ENCODE measurements at regions not wholly inside any gene's neighbourhood (a gene's known extent, or its start where the extent isn't known, plus 50 kb on each side); places are given as distances from the start of the nearest gene placed in this dataset.

DNA sequence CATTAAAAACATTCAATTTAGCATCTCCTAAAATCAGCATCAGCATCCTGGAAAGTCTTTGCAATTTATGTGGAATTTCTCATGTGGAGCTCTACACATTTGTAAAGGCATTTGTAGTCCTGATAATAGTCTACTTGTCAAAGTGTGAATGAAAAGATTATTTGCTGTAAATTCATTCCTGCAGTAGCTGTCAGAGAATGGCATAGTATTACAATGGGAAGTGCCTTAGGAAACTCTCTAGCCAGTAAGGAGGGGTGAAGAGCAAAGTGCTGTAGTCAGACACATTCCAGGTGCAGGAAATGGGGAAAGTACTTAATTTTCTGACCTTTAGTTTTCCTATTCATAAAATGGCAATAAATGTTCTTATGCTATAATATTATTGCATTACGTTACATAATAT, 627.9 kb downstream of the KCTD16 start:
- H3K9me3 ChIP-seq (ENCODE audit: control insufficient read depth in 2 of 3, low read length in 3 of 3), result no peaks in the 10 kb centered on the region
- no peaks in the 10 kb centered on the region for H3K27me3 Mint-ChIP-seq
- H3K27ac ChIP-seq (ENCODE audit: low read depth, low read length), result no peak overlapping the region
- no peak overlapping the region for H3K4me3 Mint-ChIP-seq
- ChIA-PET CTCF (no interaction called here), POLR2A (no interaction called here)
- H3K4me3 ChIP-seq (ENCODE audit: low read length), result no peak overlapping the region
- H3K4me1 ChIP-seq (ENCODE audit: control insufficient read depth in 2 of 2, insufficient read depth in 2 of 2, low read length in 2 of 2), result no peaks in the 10 kb centered on the region
- no peak overlapping the region for H3K27ac Mint-ChIP-seq
- peaks cover 0 to 11% (median 6%) of the 10 kb centered on the region in 11 donors for H3K9me3 Mint-ChIP-seq
- no peaks in the 10 kb centered on the region for H3K36me3 ChIP-seq (ENCODE audit: control insufficient read depth in 2 of 3, insufficient read depth in 3 of 3, low read length in 3 of 3)
- H3K27me3 ChIP-seq (ENCODE audit: control insufficient read depth in 2 of 2, insufficient read depth in 2 of 2, low read length in 2 of 2), result no peaks in the 10 kb centered on the region
- no peak for ATAC-seq
- intact Hi-C loops (cut with micrococcal nuclease), result no loop called here
- H3K4me1 Mint-ChIP-seq, result no peaks in the 10 kb centered on the region
- no peak for DNase-seq
- no peaks in the 10 kb centered on the region for H3K36me3 Mint-ChIP-seq

DNA sequence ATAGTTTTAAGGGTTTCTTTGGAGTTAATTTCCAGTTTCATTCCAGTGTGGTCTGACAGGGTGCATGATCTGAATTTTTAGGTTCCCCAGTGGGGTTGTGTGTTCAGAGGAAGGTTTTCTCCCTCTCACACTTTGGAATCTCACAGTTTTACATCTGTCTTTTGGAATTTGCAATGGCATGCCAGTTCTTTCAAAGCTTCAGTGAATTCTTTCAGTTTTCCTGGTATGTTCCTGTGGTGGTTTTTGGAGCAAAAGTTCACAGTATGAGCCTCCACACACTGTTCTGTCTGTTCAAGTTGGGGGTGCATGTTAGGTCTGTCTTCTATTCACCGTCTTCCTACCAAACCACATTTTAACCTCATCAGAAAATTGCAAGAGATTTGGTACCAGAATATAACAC, 624.2 kb downstream of the KCTD16 start:
- ChIA-PET CTCF (no interaction called here), POLR2A (no interaction called here)
- H3K27ac Mint-ChIP-seq, result no peak overlapping the region
- H3K4me3 Mint-ChIP-seq, result no peak overlapping the region
- H3K9me3 ChIP-seq (ENCODE audit: control insufficient read depth in 2 of 3, low read length in 3 of 3), result no peaks in the 10 kb centered on the region
- H3K9me3 Mint-ChIP-seq, result peaks cover 1 to 23% (median 6%) of the 10 kb centered on the region in 11 donors
- no peak overlapping the region for H3K27ac ChIP-seq (ENCODE audit: low read depth, low read length)
- H3K4me3 ChIP-seq (ENCODE audit: low read length), result no peak overlapping the region
- ATAC-seq (no peak), DNase-seq (no peak)
- intact Hi-C loops (cut with micrococcal nuclease), result no loop called here
- no peaks in the 10 kb centered on the region for H3K36me3 Mint-ChIP-seq
- H3K36me3 ChIP-seq (ENCODE audit: control insufficient read depth in 2 of 3, insufficient read depth in 3 of 3, low read length in 3 of 3), result no peaks in the 10 kb centered on the region
- H3K4me1 Mint-ChIP-seq, result no peaks in the 10 kb centered on the region
- H3K27me3 ChIP-seq (ENCODE audit: control insufficient read depth in 2 of 2, insufficient read depth in 2 of 2, low read length in 2 of 2), result no peaks in the 10 kb centered on the region
- H3K4me1 ChIP-seq (ENCODE audit: control insufficient read depth in 2 of 2, insufficient read depth in 2 of 2, low read length in 2 of 2), result no peaks in the 10 kb centered on the region
- no peaks in the 10 kb centered on the region for H3K27me3 Mint-ChIP-seq

DNA sequence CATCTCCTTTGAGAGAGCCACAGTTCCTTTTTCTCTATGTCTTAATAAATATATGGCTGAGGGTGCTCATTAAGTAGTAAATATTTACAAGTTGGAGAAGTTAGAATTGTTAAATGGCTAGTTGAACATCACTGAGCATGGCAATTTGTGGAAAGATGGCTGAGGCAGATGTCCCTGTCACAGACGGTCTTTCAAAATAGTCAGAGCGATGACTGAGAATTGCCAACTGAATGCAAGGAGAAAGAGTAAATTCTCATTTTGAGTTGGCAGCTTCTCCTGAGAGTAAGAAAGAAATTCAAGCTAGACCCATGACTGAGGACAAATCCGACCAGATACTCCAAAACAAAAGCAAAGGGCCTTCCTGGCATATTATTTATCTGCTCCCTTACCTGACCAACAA, 617.9 kb downstream of the KCTD16 start:
- Histone ChIP-seq H3K4me3 (ENCODE audit: low read length) (no peak overlapping the region), H3K27ac (ENCODE audit: low read depth, low read length) (no peak overlapping the region), H3K4me1 (ENCODE audit: control insufficient read depth in 2 of 2, insufficient read depth in 2 of 2, low read length in 2 of 2) (no peaks in the 10 kb centered on the region), H3K9me3 (ENCODE audit: control insufficient read depth in 2 of 3, low read length in 3 of 3) (no peaks in the 10 kb centered on the region), H3K36me3 (ENCODE audit: control insufficient read depth in 2 of 3, insufficient read depth in 3 of 3, low read length in 3 of 3) (no peaks in the 10 kb centered on the region), H3K27me3 (ENCODE audit: control insufficient read depth in 2 of 2, insufficient read depth in 2 of 2, low read length in 2 of 2) (no peaks in the 10 kb centered on the region)
- ChIA-PET POLR2A (no interaction called here), CTCF (no interaction called here)
- H3K9me3 Mint-ChIP-seq, result peaks cover 0 to 28% (median 3%) of the 10 kb centered on the region in 11 donors
- no peak overlapping the region for H3K27ac Mint-ChIP-seq
- no peak overlapping the region for H3K4me3 Mint-ChIP-seq
- H3K36me3 Mint-ChIP-seq, result no peaks in the 10 kb centered on the region
- ATAC-seq, result no peak
- no peaks in the 10 kb centered on the region for H3K27me3 Mint-ChIP-seq
- no peak for DNase-seq
- H3K4me1 Mint-ChIP-seq, result no peaks in the 10 kb centered on the region
- intact Hi-C loops (cut with micrococcal nuclease), result no loop called here

DNA sequence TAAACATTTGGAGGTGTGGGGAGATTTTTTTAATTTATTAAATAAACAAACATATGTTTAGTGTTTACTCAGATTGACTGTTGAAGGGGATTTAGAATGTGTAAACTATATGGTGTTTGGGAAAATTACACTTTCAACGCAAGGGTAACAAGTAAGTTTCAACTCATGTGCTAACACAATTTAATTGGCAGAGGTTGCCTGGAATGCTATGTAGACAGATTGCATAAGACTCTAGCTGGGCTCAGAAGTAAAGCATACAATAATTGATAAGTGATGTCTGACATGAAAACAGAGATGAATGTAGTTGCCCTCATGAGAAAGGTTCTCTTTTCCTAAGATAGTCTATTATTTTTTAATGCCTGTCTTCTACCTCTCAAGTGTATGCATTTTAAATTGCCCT, 617.4 kb downstream of the KCTD16 start:
- no peaks in the 10 kb centered on the region for H3K9me3 ChIP-seq (ENCODE audit: control insufficient read depth in 2 of 3, low read length in 3 of 3)
- H3K27me3 Mint-ChIP-seq, result no peaks in the 10 kb centered on the region
- no peaks in the 10 kb centered on the region for H3K4me1 Mint-ChIP-seq
- peaks cover 0 to 25% (median 3%) of the 10 kb centered on the region in 11 donors for H3K9me3 Mint-ChIP-seq
- H3K27ac ChIP-seq (ENCODE audit: low read depth, low read length), result no peak overlapping the region
- no peak overlapping the region for H3K27ac Mint-ChIP-seq
- ATAC-seq (no peak), DNase-seq (no peak)
- H3K4me3 Mint-ChIP-seq, result no peak overlapping the region
- H3K4me1 ChIP-seq (ENCODE audit: control insufficient read depth in 2 of 2, insufficient read depth in 2 of 2, low read length in 2 of 2), result no peaks in the 10 kb centered on the region
- H3K36me3 ChIP-seq (ENCODE audit: control insufficient read depth in 2 of 3, insufficient read depth in 3 of 3, low read length in 3 of 3), result no peaks in the 10 kb centered on the region
- intact Hi-C loops (cut with micrococcal nuclease), result no loop called here
- CTCF ChIA-PET, result no interaction called here
- no peaks in the 10 kb centered on the region for H3K36me3 Mint-ChIP-seq
- POLR2A ChIA-PET, result no interaction called here
- no peak overlapping the region for H3K4me3 ChIP-seq (ENCODE audit: low read length)
- H3K27me3 ChIP-seq (ENCODE audit: control insufficient read depth in 2 of 2, insufficient read depth in 2 of 2, low read length in 2 of 2), result no peaks in the 10 kb centered on the region

DNA sequence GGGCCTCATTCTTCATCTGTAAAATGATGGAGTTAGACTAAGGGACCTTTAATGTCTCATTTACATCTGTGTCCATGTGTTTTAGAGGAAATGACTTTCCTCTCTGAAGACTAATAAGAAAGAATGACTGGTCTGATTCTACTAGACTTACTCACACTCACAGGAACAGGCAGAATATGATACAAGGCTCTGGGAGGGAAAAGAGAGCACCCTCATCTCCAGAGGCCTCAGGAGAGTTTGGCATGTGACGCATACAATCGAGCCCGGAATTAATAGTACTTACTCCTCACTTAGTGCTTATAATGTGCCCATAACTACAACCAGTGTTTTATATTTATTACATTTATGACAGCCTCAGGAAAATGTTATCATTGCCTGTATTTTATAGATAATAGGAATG, 608.7 kb downstream of the KCTD16 start:
- Mint-ChIP-seq H3K4me3 (no peak overlapping the region), H3K27ac (no peak overlapping the region), H3K27me3 (no peaks in the 10 kb centered on the region), H3K4me1 (no peaks in the 10 kb centered on the region), H3K9me3 (peaks cover 0 to 13% (median 4%) of the 10 kb centered on the region in 11 donors), H3K36me3 (no peaks in the 10 kb centered on the region)
- Histone ChIP-seq H3K36me3 (ENCODE audit: control insufficient read depth in 2 of 3, insufficient read depth in 3 of 3, low read length in 3 of 3) (no peaks in the 10 kb centered on the region), H3K27me3 (ENCODE audit: control insufficient read depth in 2 of 2, insufficient read depth in 2 of 2, low read length in 2 of 2) (no peaks in the 10 kb centered on the region), H3K4me3 (ENCODE audit: low read length) (no peak overlapping the region), H3K27ac (ENCODE audit: low read depth, low read length) (no peak overlapping the region), H3K9me3 (ENCODE audit: control insufficient read depth in 2 of 3, low read length in 3 of 3) (no peaks in the 10 kb centered on the region), H3K4me1 (ENCODE audit: control insufficient read depth in 2 of 2, insufficient read depth in 2 of 2, low read length in 2 of 2) (no peaks in the 10 kb centered on the region)
- ChIA-PET POLR2A (no interaction called here), CTCF (no interaction called here)
- intact Hi-C loops (cut with micrococcal nuclease), result no loop called here
- ATAC-seq (no peak), DNase-seq (no peak)

DNA sequence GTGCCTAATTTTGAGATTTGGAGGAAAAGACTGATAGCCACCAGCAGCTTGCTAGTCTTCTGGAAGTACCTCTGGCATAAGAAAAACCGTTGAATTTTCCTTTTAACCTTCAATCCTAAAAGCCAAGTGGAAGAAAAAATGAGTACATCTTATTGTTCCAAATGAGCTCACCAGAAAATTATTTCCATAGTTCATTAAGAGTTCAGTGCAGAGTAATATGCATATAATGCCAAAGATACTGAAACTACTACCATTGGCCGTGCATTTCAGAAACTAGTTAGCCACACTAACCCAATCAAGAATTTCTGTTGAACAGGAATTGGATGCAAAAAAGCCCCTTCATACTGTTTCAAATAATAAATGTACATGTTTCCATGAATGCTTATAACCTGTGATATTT, 607.9 kb downstream of the KCTD16 start:
- H3K27ac Mint-ChIP-seq, result no peak overlapping the region
- H3K4me1 ChIP-seq (ENCODE audit: control insufficient read depth in 2 of 2, insufficient read depth in 2 of 2, low read length in 2 of 2), result no peaks in the 10 kb centered on the region
- no peak overlapping the region for H3K27ac ChIP-seq (ENCODE audit: low read depth, low read length)
- POLR2A ChIA-PET, result no interaction called here
- ATAC-seq (no peak), DNase-seq (no peak)
- no peak overlapping the region for H3K4me3 Mint-ChIP-seq
- H3K27me3 ChIP-seq (ENCODE audit: control insufficient read depth in 2 of 2, insufficient read depth in 2 of 2, low read length in 2 of 2), result no peaks in the 10 kb centered on the region
- CTCF ChIA-PET, result no interaction called here
- H3K9me3 ChIP-seq (ENCODE audit: control insufficient read depth in 2 of 3, low read length in 3 of 3), result no peaks in the 10 kb centered on the region
- peaks cover 0 to 8% (median 4%) of the 10 kb centered on the region in 11 donors for H3K9me3 Mint-ChIP-seq
- no peaks in the 10 kb centered on the region for H3K27me3 Mint-ChIP-seq
- no peaks in the 10 kb centered on the region for H3K4me1 Mint-ChIP-seq
- intact Hi-C loops (cut with micrococcal nuclease), result no loop called here
- no peak overlapping the region for H3K4me3 ChIP-seq (ENCODE audit: low read length)
- no peaks in the 10 kb centered on the region for H3K36me3 ChIP-seq (ENCODE audit: control insufficient read depth in 2 of 3, insufficient read depth in 3 of 3, low read length in 3 of 3)
- H3K36me3 Mint-ChIP-seq, result no peaks in the 10 kb centered on the region

DNA sequence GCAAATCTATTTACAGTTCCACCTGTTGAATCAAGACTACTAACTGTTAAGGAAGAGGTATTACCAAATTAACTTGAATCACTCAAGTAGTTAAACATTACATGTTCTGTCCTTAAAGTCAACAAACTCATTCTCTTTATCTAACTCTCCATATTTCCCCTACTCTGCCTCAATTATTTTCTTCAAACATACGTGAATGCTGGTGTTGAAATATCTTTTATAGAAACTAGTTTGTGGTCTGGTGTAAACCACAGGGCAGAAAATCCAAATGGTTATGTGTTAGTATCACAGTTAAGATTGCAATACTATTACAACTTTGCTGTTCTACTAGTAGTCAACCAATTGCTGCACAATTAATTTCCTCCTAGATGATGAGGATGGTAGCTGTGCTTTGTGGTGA, 603.5 kb downstream of the KCTD16 start:
- no peaks in the 10 kb centered on the region for H3K9me3 ChIP-seq (ENCODE audit: control insufficient read depth in 2 of 3, low read length in 3 of 3)
- no peaks in the 10 kb centered on the region for H3K4me1 ChIP-seq (ENCODE audit: control insufficient read depth in 2 of 2, insufficient read depth in 2 of 2, low read length in 2 of 2)
- Mint-ChIP-seq H3K9me3 (peaks cover 0 to 11% (median 2%) of the 10 kb centered on the region in 11 donors), H3K36me3 (no peaks in the 10 kb centered on the region), H3K27me3 (no peaks in the 10 kb centered on the region), H3K4me1 (no peaks in the 10 kb centered on the region), H3K27ac (no peak overlapping the region), H3K4me3 (no peak overlapping the region)
- no peak for DNase-seq
- POLR2A ChIA-PET, result no interaction called here
- CTCF ChIA-PET, result no interaction called here
- no peak overlapping the region for H3K4me3 ChIP-seq (ENCODE audit: low read length)
- H3K27me3 ChIP-seq (ENCODE audit: control insufficient read depth in 2 of 2, insufficient read depth in 2 of 2, low read length in 2 of 2), result no peaks in the 10 kb centered on the region
- intact Hi-C loops (cut with micrococcal nuclease), result no loop called here
- no peak overlapping the region for H3K27ac ChIP-seq (ENCODE audit: low read depth, low read length)
- ATAC-seq, result no peak
- H3K36me3 ChIP-seq (ENCODE audit: control insufficient read depth in 2 of 3, insufficient read depth in 3 of 3, low read length in 3 of 3), result no peaks in the 10 kb centered on the region

All from naive thymus-derived CD4-positive, alpha-beta T cell (primary cell).